ENCODE measurements at regions not wholly inside any gene's neighbourhood (a gene's known extent, or its start where the extent isn't known, plus 50 kb on each side); places are given as distances from the start of the nearest gene placed in this dataset.
"Not testable (repeated sequence)": the region's sequence is repeated elsewhere in the genome, so short reads cannot be mapped to it uniquely, and the experiment has no call there.

DNA sequence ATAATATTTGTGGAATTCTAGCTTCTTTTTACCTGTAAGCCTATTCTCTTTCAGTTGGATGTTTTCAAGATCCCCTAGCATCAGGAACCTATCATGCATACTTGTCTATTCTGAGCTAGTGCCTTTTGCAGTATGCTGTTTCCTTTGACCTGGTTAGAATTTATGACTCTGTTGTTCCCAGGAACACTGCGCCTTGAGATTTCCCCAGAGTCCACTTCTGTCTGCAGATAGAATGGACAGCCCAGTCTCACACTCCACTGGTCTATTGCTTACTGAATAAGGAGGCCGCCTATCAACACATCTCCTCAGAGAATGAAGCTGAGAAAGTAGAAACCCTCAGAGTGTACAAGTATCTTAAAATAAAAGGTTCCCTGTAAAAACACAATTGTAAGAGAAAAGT is 465.1 kb upstream of the GALNTL6 start:
- no peak for DNase-seq (ENCODE audit: low spot score)

DNA sequence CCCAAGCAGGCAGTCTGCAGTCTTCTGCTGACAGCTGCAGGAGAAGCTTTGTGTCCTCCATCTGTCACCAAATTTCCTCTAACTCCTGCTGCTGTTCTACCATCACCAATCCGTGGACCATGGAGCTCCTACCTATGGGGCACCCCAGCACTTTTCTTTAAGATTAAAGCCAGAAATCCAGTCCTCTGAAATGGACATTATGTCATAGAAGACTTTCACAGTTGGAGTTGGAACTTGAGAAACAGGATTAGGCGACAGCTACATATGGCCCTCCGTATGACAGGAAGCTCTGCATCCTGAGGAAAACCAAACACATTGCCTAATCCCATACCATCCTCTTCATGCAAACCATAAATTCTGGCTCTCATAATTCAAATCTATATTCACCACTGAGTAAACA is 470.6 kb upstream of the GALNTL6 start:
- no peak for DNase-seq (ENCODE audit: low spot score)

GRCh38 chr4:171340258-171340657 is 472.9 kb upstream of the GALNTL6 start:
- DNase-seq (ENCODE audit: low spot score): no peak

DNA sequence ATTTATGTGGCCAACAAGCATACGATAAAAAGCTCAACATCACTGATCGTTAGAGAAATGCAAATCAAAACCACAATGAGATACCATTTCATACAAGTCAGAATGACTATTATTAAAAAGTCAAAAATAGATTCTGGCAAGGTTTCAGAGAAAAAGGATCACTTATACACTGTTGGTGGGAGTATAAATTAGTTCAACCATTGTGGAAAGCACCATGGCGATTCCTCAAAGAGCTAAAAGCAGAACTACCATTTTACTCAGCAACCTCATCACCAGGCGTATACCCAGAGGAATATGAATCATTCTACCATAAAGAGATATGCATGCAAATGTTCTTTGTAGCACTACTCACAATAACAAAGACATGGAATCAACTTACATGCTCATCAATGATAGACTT is 478.7 kb upstream of the GALNTL6 start:
- DNase-seq (ENCODE audit: low spot score): no peak

DNA sequence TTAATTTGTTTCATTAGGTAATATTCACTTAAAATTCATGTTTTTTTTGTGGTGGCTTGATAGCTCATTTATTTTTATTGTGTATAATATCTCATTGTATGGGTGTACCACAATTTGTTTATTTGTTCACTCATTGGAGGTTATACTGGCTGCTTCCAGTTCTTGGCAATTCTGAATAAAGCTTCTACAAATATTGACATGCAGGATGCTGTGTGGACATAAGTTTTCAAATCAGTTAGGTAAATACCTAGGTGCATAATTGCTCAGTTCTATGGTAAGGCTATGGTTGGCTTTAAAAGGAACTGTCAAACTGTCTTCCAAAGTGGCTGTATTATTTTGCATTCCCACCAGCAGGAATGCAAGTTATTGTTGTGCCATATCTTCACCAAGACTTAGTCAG is 504.5 kb upstream of the GALNTL6 start:
- DNase-seq (ENCODE audit: low spot score): no peak

DNA sequence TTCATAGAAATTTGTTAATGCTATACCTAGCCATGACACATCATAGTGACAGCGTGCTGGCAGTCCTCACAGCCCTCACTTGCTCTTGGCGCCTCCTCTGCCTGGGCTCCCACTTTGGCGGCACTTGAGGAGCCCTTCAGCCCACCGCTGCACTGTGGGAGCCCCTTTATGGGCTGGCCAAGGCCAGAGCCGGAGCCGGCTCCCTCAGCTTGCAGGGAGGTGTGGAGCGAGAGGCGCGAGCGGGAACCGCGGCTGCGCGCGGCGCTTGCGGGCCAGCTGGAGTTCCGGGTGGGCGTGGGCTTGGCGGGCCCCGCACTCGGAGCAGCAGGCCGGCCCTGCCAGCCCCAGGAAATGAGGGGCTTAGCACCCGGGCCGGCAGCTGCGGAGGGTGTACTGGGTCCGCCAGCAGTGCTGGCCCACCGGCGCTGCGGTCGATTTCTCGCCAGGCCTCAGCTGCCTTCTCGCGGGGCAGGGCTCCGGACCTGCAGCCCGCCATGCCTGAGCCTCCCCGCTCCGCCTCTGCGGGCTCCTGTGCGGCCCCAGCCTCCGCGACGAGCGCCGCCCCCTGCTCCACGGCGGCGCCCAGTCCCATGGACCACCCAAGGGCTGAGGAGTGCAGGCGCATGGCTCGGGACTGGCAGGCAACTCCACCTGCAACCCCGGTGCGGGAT is 515.0 kb upstream of the GALNTL6 start:
- not testable (repeated sequence) for DNase-seq (ENCODE audit: low spot score)

GRCh38 chr4:171288816-171289432 is 524.3 kb upstream of the GALNTL6 start:
- no peak for DNase-seq (ENCODE audit: low spot score)

GRCh38 chr4:171281359-171281758 is 531.8 kb upstream of the GALNTL6 start:
- DNase-seq (ENCODE audit: low spot score): no peak

GRCh38 chr4:171279131-171279530 is 534.1 kb upstream of the GALNTL6 start:
- DNase-seq (ENCODE audit: low spot score): no peak

- no peak for DNase-seq (ENCODE audit: low spot score)
Observed at GRCh38 chr4:171266671-171267070, 546.5 kb upstream of the GALNTL6 start.

GRCh38 chr4:171265190-171265818 is 547.9 kb upstream of the GALNTL6 start:
- peak; percentile 5 for DNase-seq (ENCODE audit: low spot score)

DNA sequence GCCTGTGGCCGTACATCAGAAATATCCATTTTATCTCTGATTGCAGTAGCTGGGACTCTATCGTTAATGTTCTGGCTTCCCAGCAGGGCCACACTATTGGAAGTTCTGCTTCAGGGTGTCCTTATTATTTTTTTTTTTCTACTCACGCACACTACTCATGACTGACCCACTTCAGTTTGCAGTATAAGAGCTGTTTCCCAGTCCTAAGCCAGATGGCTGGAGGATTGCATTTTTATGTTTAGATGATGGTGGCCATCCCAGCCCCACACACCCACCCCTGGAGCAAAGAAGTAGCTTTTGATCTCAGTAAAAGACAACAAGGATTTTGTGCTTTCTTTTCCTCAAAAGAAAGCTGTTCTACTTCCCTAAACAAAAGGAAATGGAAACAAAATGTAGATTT is 557.0 kb upstream of the GALNTL6 start:
- no peak for DNase-seq (ENCODE audit: low spot score)

GRCh38 chr4:171246948-171247347 is 566.3 kb upstream of the GALNTL6 start:
- no peak for DNase-seq (ENCODE audit: low spot score)

DNA sequence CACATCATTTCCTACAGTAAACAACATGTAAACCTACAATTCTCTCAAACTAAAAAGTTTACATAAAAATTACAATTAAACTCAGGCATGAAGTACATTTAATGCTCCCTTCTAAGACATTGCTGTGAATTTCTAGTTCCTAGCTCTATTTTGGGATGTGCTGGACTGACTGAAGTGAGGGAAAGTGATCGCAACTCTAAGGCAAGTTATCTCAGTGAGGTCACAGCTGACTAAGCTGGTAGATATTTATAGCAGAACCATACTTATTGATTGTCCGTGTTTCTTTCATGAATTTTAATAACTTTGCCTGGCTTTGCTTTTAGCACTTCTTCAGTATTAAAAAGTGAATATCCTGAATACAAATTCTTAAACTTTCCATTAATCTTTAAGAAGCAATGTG is 570.4 kb upstream of the GALNTL6 start:
- no peak for DNase-seq (ENCODE audit: low spot score)

GRCh38 chr4:171239196-171239595 is 574.0 kb upstream of the GALNTL6 start:
- DNase-seq (ENCODE audit: low spot score): no peak

DNA sequence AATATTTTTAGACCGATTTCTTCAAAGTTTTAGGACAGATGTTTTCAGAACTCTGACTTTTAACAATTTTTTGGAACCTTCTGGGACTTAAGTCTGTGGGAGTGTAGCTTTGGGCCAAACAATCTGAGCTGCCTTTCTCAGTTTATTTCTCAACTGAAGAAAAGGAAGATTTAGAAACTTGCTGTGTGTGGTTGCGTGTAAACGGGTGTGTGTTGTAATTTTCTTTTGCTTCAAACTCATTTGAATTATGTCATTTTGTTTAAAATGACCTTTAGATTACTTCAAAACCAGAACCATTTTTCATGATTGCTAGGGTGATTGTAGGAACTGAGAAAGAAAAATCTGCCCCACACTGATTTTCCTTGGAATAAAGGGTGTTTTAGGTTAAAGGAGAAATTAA is 577.7 kb upstream of the GALNTL6 start:
- no peak for DNase-seq (ENCODE audit: low spot score)

- DNase-seq (ENCODE audit: low spot score): not testable (repeated sequence)
Observed at GRCh38 chr4:171229354-171229753, 583.9 kb upstream of the GALNTL6 start.

DNA sequence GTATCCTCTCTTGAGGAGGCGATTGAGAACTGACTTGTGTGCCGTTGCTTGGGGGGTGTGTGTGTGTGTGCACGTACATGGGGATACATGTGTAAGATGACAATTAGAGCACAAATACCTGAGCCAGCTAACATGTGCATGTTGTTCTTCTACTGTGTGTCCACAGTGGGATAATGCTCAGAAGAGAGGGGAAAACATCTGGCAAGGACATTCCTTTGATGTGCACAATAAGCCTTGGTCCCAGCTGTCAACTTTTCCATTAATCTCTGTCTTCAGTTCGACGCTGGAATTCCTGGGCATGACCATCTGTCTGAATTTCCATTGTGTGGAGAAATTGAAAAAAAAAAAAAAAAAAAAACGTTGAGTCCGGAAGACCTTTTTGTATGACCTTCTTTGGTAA is 592.0 kb upstream of the GALNTL6 start:
- DNase-seq (ENCODE audit: low spot score): no peak

GRCh38 chr4:171203425-171203824 is 609.8 kb upstream of the GALNTL6 start:
- DNase-seq (ENCODE audit: low spot score): no peak

GRCh38 chr4:171202908-171203307 is 610.3 kb upstream of the GALNTL6 start:
- DNase-seq (ENCODE audit: low spot score): no peak

DNA sequence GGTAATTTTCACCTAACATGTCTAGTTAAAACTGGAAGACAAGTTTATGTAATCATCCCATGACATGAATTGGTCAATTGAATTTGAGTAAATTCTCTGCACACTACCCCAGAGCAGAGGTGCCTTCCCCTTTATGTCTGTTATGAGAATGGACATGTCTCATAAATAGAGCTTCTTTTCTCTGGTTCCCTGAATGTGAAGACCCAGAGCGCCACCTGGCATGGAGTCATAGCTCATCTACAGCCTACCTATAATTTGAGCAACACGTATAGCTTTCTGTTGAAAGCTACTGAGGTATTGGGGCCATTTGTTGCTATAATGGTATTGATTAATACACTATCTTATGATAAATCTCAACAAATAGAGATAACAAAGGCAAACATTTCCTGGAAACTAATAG is 626.5 kb upstream of the GALNTL6 start:
- no peak for DNase-seq (ENCODE audit: low spot score)

DNA sequence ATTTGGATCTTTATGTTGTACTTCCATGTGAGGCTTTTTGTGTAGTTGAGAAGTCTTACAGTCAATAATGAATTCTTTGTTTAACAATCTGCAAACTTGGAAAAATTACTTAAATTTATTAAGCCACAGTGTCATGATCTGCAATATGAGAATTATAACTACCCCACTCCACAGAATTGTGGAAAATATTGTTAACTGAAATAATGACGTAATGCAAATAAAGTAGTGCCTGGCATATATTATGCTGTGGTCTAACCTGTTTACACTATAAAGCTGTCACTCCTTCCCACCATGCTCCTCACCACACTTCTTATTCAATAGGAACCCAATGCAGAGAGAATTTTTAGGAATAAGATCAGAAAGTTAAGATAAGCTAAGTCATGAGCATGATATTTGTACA is 632.1 kb upstream of the GALNTL6 start:
- no peak for DNase-seq (ENCODE audit: low spot score)

GRCh38 chr4:171170671-171171070 is 642.5 kb upstream of the GALNTL6 start:
- DNase-seq (ENCODE audit: low spot score): no peak

All from umbilical cord (tissue), 1 donor.